H9 (cell line): ENCODE measurements at regions not wholly inside any gene's neighbourhood (a gene's known extent, or its start where the extent isn't known, plus 50 kb on each side); places are given as distances from the start of the nearest gene placed in this dataset.

ENCODE experiments used
- DNase-seq: peaks from one replicate; pipeline ENCODE4 v3.0.0-alpha.2; 2017
- H2AFZ ChIP-seq: one replicate; pipeline ENCODE4 v1.6.1; 2013; ENCODE audit warnings: mild to moderate bottlenecking, low read length, control low read depth, moderate library complexity
- H2AK5ac ChIP-seq: 2 replicates; pipeline ENCODE4 v1.6.1; 2013; ENCODE audit warnings: low read length, control low read depth, mixed read lengths; ENCODE audit not compliant: insufficient read length
- H2BK120ac ChIP-seq: one replicate; pipeline ENCODE4 v1.6.1; 2013; ENCODE audit warnings: low read depth, mild to moderate bottlenecking, low read length, control low read depth, inconsistent platforms; ENCODE audit not compliant: poor library complexity, severe bottlenecking
- H2BK12ac ChIP-seq: 2 replicates; pipeline ENCODE4 v1.6.1; 2013; ENCODE audit warnings: low read length, control low read depth, mixed read lengths, low read depth; ENCODE audit not compliant: insufficient read length
- H2BK15ac ChIP-seq: 2 replicates; pipeline ENCODE4 v1.6.1; 2013; ENCODE audit warnings: low read depth, low read length, control low read depth
- H2BK20ac ChIP-seq: one replicate; pipeline ENCODE4 v1.6.1; 2013; ENCODE audit warnings: low read depth, mild to moderate bottlenecking, low read length, control low read depth, inconsistent platforms; ENCODE audit not compliant: poor library complexity, severe bottlenecking
- H2BK5ac ChIP-seq: 2 replicates; pipeline ENCODE4 v1.6.1; 2013; ENCODE audit warnings: low read length, control low read depth, mixed read lengths; ENCODE audit not compliant: insufficient read length
- H3K14ac ChIP-seq: 2 replicates; pipeline ENCODE4 v1.6.1; 2013; ENCODE audit warnings: low read length, control low read depth; ENCODE audit not compliant: insufficient read depth
- H3K18ac ChIP-seq: 2 replicates; pipeline ENCODE4 v1.6.1; 2013; ENCODE audit warnings: low read depth, mild to moderate bottlenecking, mixed read lengths, low read length, control low read depth; ENCODE audit not compliant: insufficient read length
- H3K23ac ChIP-seq: 2 replicates; pipeline ENCODE4 v1.6.1; 2013; ENCODE audit warnings: low read length, control low read depth, mixed read lengths, low read depth; ENCODE audit not compliant: insufficient read length
- H3K23me2 ChIP-seq: 2 replicates; pipeline ENCODE4 v1.6.1; 2013; ENCODE audit warnings: low read depth, mild to moderate bottlenecking, mixed read lengths, low read length, control low read depth; ENCODE audit not compliant: insufficient read length, poor library complexity, severe bottlenecking
- H3K27ac ChIP-seq: 2 replicates; pipeline ENCODE4 v1.5.1; 2013; ENCODE audit warnings: low read length, control low read depth, mixed read lengths, low read depth; ENCODE audit not compliant: insufficient read length
- H3K27me3 ChIP-seq: 2 replicates; pipeline ENCODE4 v1.6.1; 2013; ENCODE audit warnings: low read length, control low read depth, inconsistent platforms; ENCODE audit not compliant: insufficient read depth
- H3K4ac ChIP-seq: 2 replicates; pipeline ENCODE4 v1.6.1; 2013; ENCODE audit warnings: low read depth, mild to moderate bottlenecking, control low read depth, inconsistent platforms, low read length, moderate library complexity
- H3K4me1 ChIP-seq: 2 replicates; pipeline ENCODE4 v1.6.1; 2013; ENCODE audit warnings: low read length, control low read depth, inconsistent platforms; ENCODE audit not compliant: insufficient read depth
- H3K4me2 ChIP-seq: 2 replicates; pipeline ENCODE4 v1.6.1; 2013; ENCODE audit warnings: low read length, control low read depth, mixed read lengths; ENCODE audit not compliant: insufficient read length, insufficient read depth
- H3K56ac ChIP-seq: 2 replicates; pipeline ENCODE4 v1.6.1; 2013; ENCODE audit warnings: low read depth, mild to moderate bottlenecking, mixed read lengths, low read length, control low read depth; ENCODE audit not compliant: insufficient read length
- H3K79me1 ChIP-seq: 2 replicates; pipeline ENCODE4 v1.6.1; 2013; ENCODE audit warnings: low read depth, mild to moderate bottlenecking, moderate library complexity, low read length, control low read depth, inconsistent platforms; ENCODE audit not compliant: insufficient read depth, poor library complexity, severe bottlenecking
- H3K79me2 ChIP-seq: 2 replicates; pipeline ENCODE4 v1.6.1; 2013; ENCODE audit warnings: low read length, control low read depth, inconsistent platforms; ENCODE audit not compliant: insufficient read depth
- H3K9ac ChIP-seq: 2 replicates; pipeline ENCODE4 v1.6.1; 2013; ENCODE audit warnings: low read length, control low read depth, mixed read lengths; ENCODE audit not compliant: insufficient read length; ENCODE audit errors: extremely low read depth
- H3K9me3 ChIP-seq: one replicate; pipeline ENCODE4 v1.6.1; 2013; ENCODE audit warnings: low read depth, low read length, inconsistent platforms; ENCODE audit not compliant: control insufficient read depth
- H3T11ph ChIP-seq: one replicate; pipeline ENCODE4 v1.6.1; 2013; ENCODE audit warnings: mild to moderate bottlenecking, low read length, control low read depth, inconsistent platforms
- H4K20me1 ChIP-seq: one replicate; pipeline ENCODE4 v1.6.1; 2013; ENCODE audit not compliant: control insufficient read depth, insufficient read length, insufficient read depth
- H4K5ac ChIP-seq: 2 replicates; pipeline ENCODE4 v1.6.1; 2013; ENCODE audit warnings: low read depth, mild to moderate bottlenecking, mixed read lengths, low read length, control low read depth; ENCODE audit not compliant: insufficient read length
- H4K8ac ChIP-seq: replicated peaks from 2 replicates; pipeline ENCODE4 v1.6.1; 2013; ENCODE audit warnings: low read length, control low read depth, mixed read lengths, low read depth; ENCODE audit not compliant: insufficient read length
- H4K91ac ChIP-seq: 2 replicates; pipeline ENCODE4 v1.6.1; 2013; ENCODE audit warnings: low read depth, mild to moderate bottlenecking, moderate library complexity, mixed read lengths, low read length, control low read depth; ENCODE audit not compliant: insufficient read length
- H3K27ac Mint-ChIP-seq, 3 experiments: 2 replicates in 2 of 3; 3 replicates in 1 of 3; pipeline ENCODE4 v1.8.0; 2020 to 2021; ENCODE audit warnings: mixed read lengths in 3 of 3, mild to moderate bottlenecking in 1 of 3, moderate library complexity in 1 of 3
- H3K27me3 Mint-ChIP-seq: 2 replicates; pipeline ENCODE4 v1.8.0; 2021; ENCODE audit warnings: low read depth, mild to moderate bottlenecking, moderate library complexity, mixed read lengths
- H3K36me3 Mint-ChIP-seq, 3 experiments: 2 replicates in 2 of 3; 3 replicates in 1 of 3; pipeline ENCODE4 v1.8.0; 2020 to 2021; ENCODE audit warnings: low read depth in 3 of 3, mixed read lengths in 3 of 3; ENCODE audit not compliant: insufficient read depth in 1 of 3
- H3K4me1 Mint-ChIP-seq, 2 experiments: 2 replicates each; pipeline ENCODE4 v1.8.0; 2020; ENCODE audit warnings: mixed read lengths in 2 of 2
- H3K4me3 Mint-ChIP-seq, 2 experiments: 2 replicates in 1 of 2; 3 replicates in 1 of 2; pipeline ENCODE4 v1.8.0; 2020 to 2021; ENCODE audit warnings: mild to moderate bottlenecking in 2 of 2, mixed read lengths in 2 of 2, moderate library complexity in 1 of 2
- H3K9me3 Mint-ChIP-seq, 2 experiments: 2 replicates in 1 of 2; 3 replicates in 1 of 2; pipeline ENCODE4 v1.8.0; 2020; ENCODE audit warnings: mild to moderate bottlenecking in 2 of 2, mixed read lengths in 2 of 2, moderate library complexity in 1 of 2
- CTCF ChIP-seq: fragments of 200-600 bp; sonication (generic); conservative IDR thresholded peaks from 3 replicates; pipeline ENCODE4 v1.8.0; 2021; ENCODE audit warnings: antibody characterized with exemption, mild to moderate bottlenecking
- WGBS: extraction: QIAGEN DNeasy Blood & Tissue Kit; methylation state at CpG from one replicate; pipeline ENCODE4 v1.1.7; 2013; ENCODE audit warnings: missing lambda C conversion rate, low lambda C conversion rate, mixed read lengths; ENCODE audit not compliant: insufficient read length; ENCODE audit errors: extremely low coverage; 5-methylcytosine and 5-hydroxymethylcytosine counted together

GRCh38 chr6:6469074-6469473 is 119.4 kb upstream of the LY86 start:
- H3K9me3 Mint-ChIP-seq = 0 out of 5 replicates have a peak, but pooled peaks cover 0 to 2% of the 10 kb centered on the region in 2 experiments
- Histone ChIP-seq H2BK12ac (no peak overlapping the region), H4K8ac (no peak overlapping the region), H3K4me2 (no peak overlapping the region), H3K27ac (no peak overlapping the region), H3K4me1 (no peaks in the 10 kb centered on the region), H3K18ac (no peak overlapping the region), H3K9me3 (no peaks in the 10 kb centered on the region), H2AFZ (no peak overlapping the region), H2AK5ac (no peak overlapping the region), H3K79me1 (no peaks in the 10 kb centered on the region), H3K56ac (no peak overlapping the region), H3T11ph (no peak overlapping the region), H3K14ac (no peak overlapping the region), H4K20me1 (no peaks in the 10 kb centered on the region), H4K5ac (no peak overlapping the region), H3K9ac (no peak overlapping the region), H2BK5ac (no peak overlapping the region), H3K4ac (no peak overlapping the region), H2BK120ac (no peak overlapping the region), H3K23ac (no peak overlapping the region), H3K79me2 (no peaks in the 10 kb centered on the region), H2BK15ac (no peak overlapping the region), H3K27me3 (no peaks in the 10 kb centered on the region), H2BK20ac (no peak overlapping the region), H4K91ac (no peak overlapping the region), H3K23me2 (no peaks in the 10 kb centered on the region)
- TF ChIP-seq CTCF = no peak
- no peak for DNase-seq
- H3K36me3 Mint-ChIP-seq = no peaks in the 10 kb centered on the region
- H3K4me1 Mint-ChIP-seq = no peaks in the 10 kb centered on the region
- no peak overlapping the region for H3K27ac Mint-ChIP-seq
- H3K27me3 Mint-ChIP-seq = peaks cover 2% of the 10 kb centered on the region
- no peak overlapping the region for H3K4me3 Mint-ChIP-seq
- WGBS = no CpG with 5 or more reads among the region's 8 CpGs
